Pancreas (tissue), 10 donors: ENCODE measurements at regions not wholly inside any gene's neighbourhood (a gene's known extent, or its start where the extent isn't known, plus 50 kb on each side); places are given as distances from the start of the nearest gene placed in this dataset.

ENCODE experiments used
- ATAC-seq, 4 donors: fragments of 200-7000 bp; cut with Tn5 transposase; one replicate each; pipeline versions ENCODE4 v1.8.0 to v1.9.1; 2020; ENCODE audit warnings: mild to moderate bottlenecking in 4 of 4, moderate library complexity in 4 of 4
- DNase-seq, 6 donors: peaks; one replicate each; pipeline ENCODE4 v3.0.0-alpha.2; 2020
- FAIRE-seq: peaks from 2 replicates; lab custom pipeline; 2012; peaks lifted over from hg19 to GRCh38; lab: Jason Lieb, UNC
- H3K27ac ChIP-seq, 4 donors: fragments of 200-600 bp; sonication (generic); 1 replicate in 3 of 4; 2 replicates in 1 of 4; pipeline versions ENCODE4 v1.5.0 to v1.8.0; 2020
- H3K27me3 ChIP-seq, 4 donors: fragments of 200-600 bp; one replicate each; pipeline ENCODE4 v1.8.0; 2021
- H3K36me3 ChIP-seq, 3 donors: fragments of 200-600 bp; sonication (generic) in 1 of 3; one replicate each; pipeline versions ENCODE4 v1.5.0 to v1.8.0; 2020 to 2021
- H3K4me1 ChIP-seq, 3 donors: fragments of 200-600 bp; one replicate each; pipeline ENCODE4 v1.8.0; 2021
- H3K4me3 ChIP-seq, 4 donors: fragments of 200-600 bp; sonication (generic) in 2 of 4; one replicate each; pipeline versions ENCODE4 v1.5.0 to v1.8.0; 2020 to 2021
- H3K9me3 ChIP-seq, 4 donors: fragments of 200-600 bp; one replicate each; pipeline ENCODE4 v1.8.0; 2021
- CTCF ChIP-seq, 4 donors: fragments of 200-600 bp; sonication (generic) in 3 of 4; IDR thresholded peaks; one replicate each; pipeline versions ENCODE4 v1.5.0 to v1.8.0; 2021; ENCODE audit warnings: antibody characterized with exemption in 4 of 4
- WGBS, 2 donors: extraction: QIAGEN DNeasy Blood & Tissue Kit; methylation state at CpG; one replicate each; pipeline ENCODE4 v1.1.7; 2013; 5-methylcytosine and 5-hydroxymethylcytosine counted together
- intact Hi-C, 3 donors: fragments of 100-400 bp; cut with DNase I; formaldehyde crosslinking; loops; one replicate each; pipeline versions ENCODE4 v1.11.1 to v1.14.2; 2022
- donor health status: healthy with polysubstance abuse.
- donor health status: DM: no; HTN: no; CAD: no; lungs with moderate emphysema.
- donor health status: DM: no; HTN: no; CAD: no.
- donor health status: control.
- donor health status: control.
- donor health status: Bipolar disorder and iron deficiency.
- donor health status: DM: yes; HTN: yes; CAD: no.
- donor health status: DM: no; HTN: no; CAD: no.
- donor health status: DM: no; HTN: no; CAD: no.
- donor health status: DM: yes; HTN: yes; CAD: no.

DNA sequence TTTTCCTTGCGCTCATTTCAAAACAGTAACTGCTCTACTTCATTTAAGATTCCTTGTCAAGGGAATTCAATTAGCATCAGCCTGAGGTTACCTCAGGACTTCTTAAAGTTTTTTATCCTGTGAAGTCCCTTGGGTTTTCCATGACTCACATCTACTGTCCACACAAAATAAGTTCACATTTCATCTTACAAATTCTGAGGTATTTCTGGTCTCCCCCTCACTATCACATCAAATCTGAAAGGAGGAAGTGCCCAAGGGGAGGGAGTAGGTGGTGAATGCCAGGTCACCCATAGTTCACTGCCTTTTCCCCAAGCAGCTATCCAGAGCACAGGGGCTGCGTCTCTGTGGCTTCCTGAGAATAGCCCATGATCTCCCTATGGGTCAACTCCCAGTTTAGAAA lies 227.1 kb upstream of the NREP start:
- no peak for TF ChIP-seq CTCF (IDR thresholded peaks at IDR 0.05)
- ATAC-seq (peak in 1 of 4 donors; percentile 14), DNase-seq (no peak), FAIRE-seq (no peak)
- 85 to 86% methylated on average over 2 of the region's 2 CpGs for WGBS, 2 donors
- H3K4me3 ChIP-seq, result no peak overlapping the region
- no peaks in the 10 kb centered on the region for H3K9me3 ChIP-seq
- no peaks in the 10 kb centered on the region for H3K4me1 ChIP-seq
- no peaks in the 10 kb centered on the region for H3K36me3 ChIP-seq
- no peak overlapping the region for H3K27ac ChIP-seq
- no peaks in the 10 kb centered on the region for H3K27me3 ChIP-seq
- intact Hi-C loops, result no loop called here

DNA sequence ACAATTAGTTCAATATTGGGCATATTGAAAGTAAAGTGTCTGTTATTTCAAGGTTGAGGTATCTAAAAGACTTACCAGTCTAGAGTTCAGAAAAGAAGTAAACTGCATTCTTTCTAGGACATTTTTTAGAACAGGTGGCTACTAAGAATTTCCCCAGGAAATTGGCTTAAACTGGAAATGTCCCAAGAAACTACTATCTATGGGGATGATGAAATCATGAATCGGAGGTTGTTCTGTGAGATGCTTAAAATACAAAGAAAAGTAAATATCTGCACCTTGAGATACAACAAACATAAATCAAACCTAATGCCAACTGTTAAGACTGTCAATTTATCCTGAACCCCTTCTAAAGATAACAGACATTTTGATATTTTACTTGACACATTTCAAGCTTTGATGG lies 226.5 kb upstream of the NREP start:
- FAIRE-seq (no peak), ATAC-seq (no peak), DNase-seq (no peak)
- Histone ChIP-seq H3K27me3 (no peaks in the 10 kb centered on the region), H3K4me3 (no peak overlapping the region), H3K9me3 (no peaks in the 10 kb centered on the region), H3K36me3 (no peaks in the 10 kb centered on the region), H3K4me1 (no peaks in the 10 kb centered on the region), H3K27ac (no peak overlapping the region)
- 7 to 15% methylated on average over 1 of the region's 1 CpG for WGBS, 2 donors
- no peak for TF ChIP-seq CTCF (IDR thresholded peaks at IDR 0.05)
- intact Hi-C loops, result no loop called here

DNA sequence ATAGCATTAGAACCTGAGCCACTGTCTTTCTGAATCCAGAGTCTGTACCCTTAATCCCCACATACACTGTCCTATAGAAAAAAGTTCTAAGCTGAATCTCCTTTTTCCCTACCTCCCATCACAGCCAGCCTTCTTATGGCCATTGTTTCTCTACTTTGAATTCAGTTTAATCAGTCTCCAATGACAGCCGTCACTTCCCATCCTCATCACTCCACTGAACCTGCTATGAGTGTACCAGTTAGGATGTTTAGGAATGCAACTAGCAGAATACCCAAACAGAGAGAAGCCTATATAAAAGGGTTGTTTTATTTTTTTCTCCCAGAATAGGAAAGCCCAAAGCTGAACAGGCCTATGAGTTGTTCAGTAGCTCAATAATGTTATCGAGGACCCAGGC lies 220.4 kb upstream of the NREP start:
- no peak for FAIRE-seq
- H3K27me3 ChIP-seq, result no peaks in the 10 kb centered on the region
- H3K9me3 ChIP-seq, result no peaks in the 10 kb centered on the region
- no peak for TF ChIP-seq CTCF (IDR thresholded peaks at IDR 0.05)
- no peak overlapping the region for H3K4me3 ChIP-seq
- intact Hi-C loops, result no loop called here
- ATAC-seq, result no peak
- H3K27ac ChIP-seq, result no peak overlapping the region
- WGBS, 2 donors, result 78% methylated on average over 2 of the region's 2 CpGs
- no peaks in the 10 kb centered on the region for H3K36me3 ChIP-seq
- DNase-seq, result no peak
- H3K4me1 ChIP-seq, result no peaks in the 10 kb centered on the region

DNA sequence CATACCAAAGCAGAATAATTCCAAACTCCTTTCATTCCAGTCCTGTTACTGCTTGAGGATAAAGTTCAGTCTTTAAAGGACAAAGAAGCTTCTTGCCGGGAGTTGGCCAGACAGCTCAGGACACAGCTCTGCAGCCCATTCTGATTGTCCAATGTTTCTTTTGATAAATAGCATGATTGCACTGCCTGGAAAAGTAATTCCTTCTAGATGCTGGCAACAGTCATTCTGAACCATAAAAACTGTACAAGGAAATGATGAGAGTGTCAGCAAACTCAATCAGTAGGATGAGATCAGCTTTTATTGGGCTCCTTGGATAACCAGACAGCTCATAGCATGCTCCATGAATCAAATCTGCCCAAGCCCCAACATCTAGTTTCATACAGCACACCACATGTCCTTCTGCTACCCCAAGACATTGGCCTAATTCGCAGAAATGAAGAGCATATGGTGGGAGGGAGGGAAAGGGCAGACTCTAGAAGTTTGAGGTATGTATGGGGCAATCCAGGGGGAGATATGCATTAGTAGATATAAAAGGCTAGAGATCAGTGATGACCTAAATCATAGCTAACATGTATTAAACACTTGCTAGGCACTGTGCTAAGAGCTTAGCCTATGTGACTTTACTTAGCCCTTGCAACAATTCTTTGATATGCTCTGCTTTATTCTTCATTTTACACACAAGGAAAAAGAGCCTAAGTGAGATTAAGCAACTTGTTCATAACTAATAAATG lies 219.9 kb upstream of the NREP start:
- Histone ChIP-seq H3K27ac (no peak overlapping the region), H3K4me3 (no peak overlapping the region), H3K27me3 (no peaks in the 10 kb centered on the region), H3K9me3 (no peaks in the 10 kb centered on the region), H3K36me3 (no peaks in the 10 kb centered on the region), H3K4me1 (no peaks in the 10 kb centered on the region)
- FAIRE-seq, result no peak
- intact Hi-C loops, result no loop called here
- WGBS, 2 donors, result 79 to 92% methylated on average over 2 of the region's 2 CpGs
- no peak for TF ChIP-seq CTCF (IDR thresholded peaks at IDR 0.05)
- no peak for ATAC-seq
- no peak for DNase-seq

GRCh38 chr5:111975133-111975532 lies 218.1 kb upstream of the NREP start:
- H3K36me3 ChIP-seq, result no peaks in the 10 kb centered on the region
- H3K4me3 ChIP-seq, result no peak overlapping the region
- no peaks in the 10 kb centered on the region for H3K9me3 ChIP-seq
- FAIRE-seq, result no peak
- H3K4me1 ChIP-seq, result no peaks in the 10 kb centered on the region
- 52 to 60% methylated on average over 5 of the region's 5 CpGs for WGBS, 2 donors
- no peak for DNase-seq
- no peaks in the 10 kb centered on the region for H3K27me3 ChIP-seq
- intact Hi-C loops, result no loop called here
- no peak for ATAC-seq
- TF ChIP-seq CTCF (IDR thresholded peaks at IDR 0.05), result no peak
- H3K27ac ChIP-seq, result no peak overlapping the region
